IMR-90 (cell line): ENCODE measurements at regions not wholly inside any gene's neighbourhood (a gene's known extent, or its start where the extent isn't known, plus 50 kb on each side); places are given as distances from the start of the nearest gene placed in this dataset.

Experiments used
- CTCF ChIP-seq: conservative IDR thresholded peaks from 2 replicates; pipeline ENCODE4 v1.5.1; 2012; ENCODE audit warnings: mild to moderate bottlenecking, low read depth, low read length, improper control_type of control experiment
- MAZ ChIP-seq: IDR thresholded peaks from 2 replicates; pipeline ENCODE4 v1.6.1; 2012; ENCODE audit warnings: low read depth, mild to moderate bottlenecking, low read length, improper control_type of control experiment, moderate library complexity, borderline replicate concordance
- POLR2A ChIP-seq: IDR thresholded peaks from 2 replicates; pipeline ENCODE4 v1.6.1; 2012; ENCODE audit warnings: mild to moderate bottlenecking, low read depth, low read length

- TF ChIP-seq POLR2A (no peak), CTCF (no peak), MAZ (no peak)
Observed at GRCh38 chr9:3648722-3649246, 123.0 kb upstream of the RFX3 start.
